HepG2 (cell line): ENCODE measurements at regions not wholly inside any gene's neighbourhood (a gene's known extent, or its start where the extent isn't known, plus 50 kb on each side); places are given as distances from the start of the nearest gene placed in this dataset.

ENCODE experiments used
- ATAC-seq: fragments of 200-7000 bp; cut with Tn5 transposase; 3 replicates; pipeline ENCODE4 v1.9.1; 2020; ENCODE audit warnings: mild to moderate bottlenecking, moderate library complexity
- BruUV-seq: library from RNA; stranded (reverse); fragments of 400-500 nt; replicated peaks from 2 replicates; lab custom pipeline; 2021; lab: Mats Ljungman, UMichigan
- CTCF ChIA-PET: fragments of 300-600 bp; formaldehyde crosslinking; extraction: SDS; loops from one replicate; lab custom pipeline; 2021; ENCODE audit warnings: low total read pairs, inconsistent platforms, low intra/inter-chr PET ratio; lab: Yijun Ruan, JAX
- POLR2A ChIA-PET: fragments of 350-600 bp; sonication (Branson Sonifier 250); formaldehyde crosslinking; loops from one replicate; lab custom pipeline; 2020; ENCODE audit warnings: antibody characterized with exemption, inconsistent platforms; lab: Yijun Ruan, JAX
- DNase-seq: peaks from one replicate; pipeline ENCODE4 v3.0.0-alpha.2; 2015; ENCODE audit warnings: low spot score
- FAIRE-seq: peaks from 3 replicates; lab custom pipeline; 2011; peaks lifted over from hg19 to GRCh38; lab: Jason Lieb, UNC
- H2AFZ ChIP-seq: one replicate; pipeline ENCODE4 v1.6.1; 2011; ENCODE audit warnings: low read length, inconsistent platforms
- H3K27ac ChIP-seq: fragments of 300-600 bp; 3 replicates; pipeline ENCODE4 v1.8.0; 2011; ENCODE audit warnings: mixed run types, mild to moderate bottlenecking, mixed read lengths, low read length, inconsistent platforms; ENCODE audit not compliant: insufficient read depth; ENCODE audit errors: extremely low read length
- H3K27me3 ChIP-seq, 2 experiments: fragments of 200-600 bp in 1 of 2; 2 replicates in 1 of 2; 3 replicates in 1 of 2; pipeline versions ENCODE4 v1.6.0 to v1.8.0; 2011; ENCODE audit warnings: low read length in 2 of 2, mild to moderate bottlenecking in 2 of 2, moderate library complexity in 2 of 2, inconsistent platforms in 1 of 2; ENCODE audit not compliant: insufficient read depth in 2 of 2, control insufficient read depth in 1 of 2
- H3K36me3 ChIP-seq, 2 experiments: fragments of 200-600 bp in 1 of 2; replicated peaks in 1 of 2; 2 replicates in 1 of 2; 3 replicates in 1 of 2; pipeline versions ENCODE4 v1.5.1 to v1.8.0; 2011; ENCODE audit warnings: low read length in 2 of 2, inconsistent platforms in 1 of 2; ENCODE audit not compliant: insufficient read depth in 2 of 2, control insufficient read depth in 1 of 2
- H3K4me1 ChIP-seq: 2 replicates; pipeline ENCODE4 v1.5.1; 2012; ENCODE audit warnings: low read length, inconsistent platforms; ENCODE audit not compliant: insufficient read depth
- H3K4me2 ChIP-seq: 2 replicates; pipeline ENCODE4 v1.6.0; 2011; ENCODE audit warnings: low read depth, low read length, inconsistent platforms
- H3K4me3 ChIP-seq, 3 experiments: fragments of 200-600 bp in 1 of 3; sonication (generic), shearing (Covaris generic) in 1 of 3; replicated peaks in 1 of 3; 2 replicates each; pipeline ENCODE4 v1.5.1; 2011 to 2016; ENCODE audit warnings: low read length in 3 of 3, inconsistent platforms in 2 of 3, low read depth in 2 of 3, mild to moderate bottlenecking in 2 of 3, control low read depth in 1 of 3, mixed read lengths in 1 of 3; ENCODE audit not compliant: insufficient read depth in 1 of 3
- H3K79me2 ChIP-seq: one replicate; pipeline ENCODE4 v1.6.1; 2011; ENCODE audit warnings: low read length, inconsistent platforms; ENCODE audit not compliant: insufficient read depth
- H3K9ac ChIP-seq: 2 replicates; pipeline ENCODE4 v1.6.0; 2011; ENCODE audit warnings: mild to moderate bottlenecking, low read depth, low read length, inconsistent platforms; ENCODE audit not compliant: insufficient read depth
- H3K9me3 ChIP-seq: 2 replicates; pipeline ENCODE4 v1.5.1; 2012; ENCODE audit warnings: mild to moderate bottlenecking, low read length
- H4K20me1 ChIP-seq: 2 replicates; pipeline ENCODE4 v1.6.0; 2011; ENCODE audit warnings: inconsistent platforms, mild to moderate bottlenecking, low read length, moderate library complexity; ENCODE audit not compliant: insufficient read depth
- BRCA1 ChIP-seq: sonication (generic); formaldehyde crosslinking; IDR thresholded peaks from 2 replicates; pipeline ENCODE4 v1.4.0; 2020; ENCODE audit warnings: missing genetic modification reagents
- CENPX ChIP-seq: sonication (generic); formaldehyde crosslinking; IDR thresholded peaks from 2 replicates; pipeline ENCODE4 v1.9.0; 2021; ENCODE audit warnings: mild to moderate bottlenecking, missing genetic modification reagents, moderate library complexity
- DR1 ChIP-seq: sonication (generic); formaldehyde crosslinking; IDR thresholded peaks from 2 replicates; pipeline ENCODE4 v1.8.0; 2021; ENCODE audit warnings: mild to moderate bottlenecking, missing genetic modification reagents, inconsistent platforms
- MLLT10 ChIP-seq: sonication (generic); formaldehyde crosslinking; IDR thresholded peaks from 2 replicates; pipeline ENCODE4 v1.4.0; 2020; ENCODE audit warnings: missing genetic modification reagents
- NFIB ChIP-seq: sonication (generic); formaldehyde crosslinking; IDR thresholded peaks from 2 replicates; pipeline ENCODE4 v1.9.0; 2021; ENCODE audit warnings: missing genetic modification reagents, mild to moderate bottlenecking, borderline replicate concordance
- RXRB ChIP-seq: IDR thresholded peaks from 2 replicates; pipeline ENCODE4 v1.6.1; 2016; ENCODE audit warnings: borderline replicate concordance, missing genetic modification reagents, missing compliant biosample characterization
- SRSF4 ChIP-seq: fragments of 200-400 bp; formaldehyde crosslinking; IDR thresholded peaks from one replicate; pipeline ENCODE4 v1.6.1; 2018; ENCODE audit warnings: mild to moderate bottlenecking, low read depth, low read length, moderate library complexity; ENCODE audit not compliant: poor library complexity, severe bottlenecking
- THAP7 ChIP-seq: sonication (generic); formaldehyde crosslinking; IDR thresholded peaks from 2 replicates; pipeline ENCODE4 v1.8.1; 2023; ENCODE audit warnings: mild to moderate bottlenecking, missing genetic modification reagents
- ZC3H13 ChIP-seq: sonication (generic); formaldehyde crosslinking; IDR thresholded peaks from 2 replicates; pipeline ENCODE4 v1.8.1; 2023; ENCODE audit warnings: mild to moderate bottlenecking, missing genetic modification reagents, moderate library complexity
- ZMAT3 ChIP-seq: sonication (generic); formaldehyde crosslinking; conservative IDR thresholded peaks from 2 replicates; pipeline ENCODE4 v1.7.0; 2021; ENCODE audit warnings: missing genetic modification reagents
- ZNF263 ChIP-seq: sonication (generic); formaldehyde crosslinking; IDR thresholded peaks from 2 replicates; pipeline ENCODE4 v1.4.0; 2020; ENCODE audit warnings: missing genetic modification reagents
- ZNF383 ChIP-seq: sonication (generic); formaldehyde crosslinking; IDR thresholded peaks from 2 replicates; pipeline ENCODE4 v1.4.0; 2020; ENCODE audit warnings: missing genetic modification reagents, mild to moderate bottlenecking, borderline replicate concordance
- ZNF446 ChIP-seq: sonication (generic); formaldehyde crosslinking; IDR thresholded peaks from 2 replicates; pipeline ENCODE4 v1.5.0; 2020; ENCODE audit warnings: mild to moderate bottlenecking, missing genetic modification reagents
- ZNF546 ChIP-seq: sonication (generic); formaldehyde crosslinking; conservative IDR thresholded peaks from 2 replicates; pipeline ENCODE4 v1.8.1; 2023; ENCODE audit warnings: mild to moderate bottlenecking, missing genetic modification reagents
- ZNF772 ChIP-seq: sonication (generic); formaldehyde crosslinking; IDR thresholded peaks from 2 replicates; pipeline ENCODE4 v1.5.0; 2020; ENCODE audit warnings: mild to moderate bottlenecking, missing genetic modification reagents
- WGBS: methylation state at CpG from one replicate; pipeline ENCODE4 v1.1.6; 2017; ENCODE audit warnings: low lambda C conversion rate; 5-methylcytosine and 5-hydroxymethylcytosine counted together
- in situ Hi-C: cut with HindIII; loops from 2 replicates; pipeline ENCODE4 v1.10.0; 2017; ENCODE audit warnings: low pct_unique_long_range_greater_than_20kb; ENCODE audit not compliant: extremely low pct_ligation_motif_present
- intact Hi-C: fragments of 100-400 bp; cut with micrococcal nuclease; formaldehyde crosslinking; loops from one replicate; pipeline ENCODE4 v1.10.0; 2022; ENCODE audit not compliant: unreplicated experiment
- TF ChIP-seq, protein P1 (sequence below): sonication (generic); formaldehyde crosslinking; IDR thresholded peaks from 2 replicates; pipeline ENCODE4 v1.5.0; 2020; ENCODE audit warnings: missing genetic modification reagents

- Histone ChIP-seq H3K9ac (no peak overlapping the region), H3K27ac (no peak overlapping the region), H3K79me2 (no peaks in the 10 kb centered on the region), H3K4me1 (no peaks in the 10 kb centered on the region), H3K9me3 (peaks cover 48% of the 10 kb centered on the region), H3K36me3 (no peaks in the 10 kb centered on the region), H3K4me3 (no peak overlapping the region), H2AFZ (no peak overlapping the region), H3K27me3 (no peaks in the 10 kb centered on the region), H4K20me1 (no peaks in the 10 kb centered on the region), H3K4me2 (no peak overlapping the region)
- no peak for DNase-seq
- ChIA-PET CTCF (no interaction called here), POLR2A (no interaction called here)
- FAIRE-seq, result no peak
- TF ChIP-seq ZMAT3 (CRISPR knock-in tag) (no peak), ZNF383 (no peak)
- no peak for ATAC-seq
- 4% methylated on average over 4 of the region's 4 CpGs for WGBS
- in situ Hi-C loops, result no loop called here
- intact Hi-C loops, result no loop called here
- no TSS peak for BruUV-seq
Observed at GRCh38 chr6:19336579-19336978, 500.6 kb upstream of the ID4 start.

DNA sequence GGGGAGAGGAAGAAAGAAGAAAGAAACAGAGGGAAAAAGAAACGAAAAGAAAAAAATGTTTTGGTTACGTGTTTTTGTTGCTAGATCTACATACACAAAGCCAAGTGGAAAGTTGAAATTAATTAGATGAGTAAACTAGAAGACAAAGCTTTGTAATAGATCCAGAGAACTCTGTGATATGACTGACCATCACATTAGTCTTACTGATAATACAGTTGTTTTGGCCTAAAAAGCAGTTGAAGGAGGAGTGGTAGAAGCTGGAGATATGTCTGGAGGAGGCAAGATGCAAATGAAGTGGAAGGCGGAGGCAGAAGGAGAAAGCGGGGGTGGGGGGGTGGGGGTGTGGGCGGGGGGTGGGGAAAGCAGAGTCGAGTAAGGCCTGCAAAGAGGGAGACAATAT, 500.1 kb upstream of the ID4 start:
- POLR2A ChIA-PET, result no interaction called here
- Histone ChIP-seq H3K4me3 (no peak overlapping the region), H3K9ac (no peak overlapping the region), H3K36me3 (no peaks in the 10 kb centered on the region), H2AFZ (no peak overlapping the region), H4K20me1 (no peaks in the 10 kb centered on the region), H3K4me1 (no peaks in the 10 kb centered on the region), H3K79me2 (no peaks in the 10 kb centered on the region), H3K9me3 (peaks cover 54% of the 10 kb centered on the region), H3K27ac (no peak overlapping the region), H3K4me2 (no peak overlapping the region), H3K27me3 (no peaks in the 10 kb centered on the region)
- in situ Hi-C loops (no loop called here), intact Hi-C loops (no loop called here)
- FAIRE-seq (no peak), ATAC-seq (no peak), DNase-seq (no peak)
- CTCF ChIA-PET, result no interaction called here
- WGBS, result 9% methylated on average over 6 of the region's 6 CpGs
- no TSS peak for BruUV-seq
- no peak for TF ChIP-seq RXRB (CRISPR knock-in tag)
- TF ChIP-seq, protein P1, sequence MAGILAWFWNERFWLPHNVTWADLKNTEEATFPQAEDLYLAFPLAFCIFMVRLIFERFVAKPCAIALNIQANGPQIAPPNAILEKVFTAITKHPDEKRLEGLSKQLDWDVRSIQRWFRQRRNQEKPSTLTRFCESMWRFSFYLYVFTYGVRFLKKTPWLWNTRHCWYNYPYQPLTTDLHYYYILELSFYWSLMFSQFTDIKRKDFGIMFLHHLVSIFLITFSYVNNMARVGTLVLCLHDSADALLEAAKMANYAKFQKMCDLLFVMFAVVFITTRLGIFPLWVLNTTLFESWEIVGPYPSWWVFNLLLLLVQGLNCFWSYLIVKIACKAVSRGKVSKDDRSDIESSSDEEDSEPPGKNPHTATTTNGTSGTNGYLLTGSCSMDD (CRISPR knock-in tag), result no peak
- TF ChIP-seq ZC3H13, result no peak
- no peak for TF ChIP-seq NFIB (CRISPR knock-in tag)
- no peak for TF ChIP-seq DR1 (CRISPR knock-in tag)
- no peak for TF ChIP-seq BRCA1 (CRISPR knock-in tag)
- TF ChIP-seq ZNF546, result no peak
- no peak for TF ChIP-seq ZNF772
- no peak for TF ChIP-seq ZNF446
- no peak for TF ChIP-seq MLLT10 (CRISPR knock-in tag)
- TF ChIP-seq ZNF263 (CRISPR knock-in tag), result no peak
- TF ChIP-seq SRSF4, result no peak
- no peak for TF ChIP-seq THAP7
- TF ChIP-seq CENPX (CRISPR knock-in tag), result no peak
